ENCODE measurements at regions not wholly inside any gene's neighbourhood (a gene's known extent, or its start where the extent isn't known, plus 50 kb on each side); places are given as distances from the start of the nearest gene placed in this dataset.

- no peaks in the 10 kb centered on the region for H3K9me3 ChIP-seq (ENCODE audit: insufficient read depth, low read depth, low read length)
- no peak overlapping the region for H3K9ac ChIP-seq (ENCODE audit: low read depth, low read length, poor library complexity, severe bottlenecking)
- H3K4me1 ChIP-seq (ENCODE audit: insufficient read depth, low read length, poor library complexity, severe bottlenecking), result no peaks in the 10 kb centered on the region
- no peaks in the 10 kb centered on the region for H3K27me3 ChIP-seq (ENCODE audit: insufficient read depth, low read length, poor library complexity, severe bottlenecking)
- no peak overlapping the region for H3K4me2 ChIP-seq (ENCODE audit: low read depth, low read length, poor library complexity, severe bottlenecking)
- no peak for TF ChIP-seq EZH2phosphoT487 (IDR thresholded peaks at IDR 0.05; ENCODE audit: borderline replicate concordance)
- TF ChIP-seq, protein P1, sequence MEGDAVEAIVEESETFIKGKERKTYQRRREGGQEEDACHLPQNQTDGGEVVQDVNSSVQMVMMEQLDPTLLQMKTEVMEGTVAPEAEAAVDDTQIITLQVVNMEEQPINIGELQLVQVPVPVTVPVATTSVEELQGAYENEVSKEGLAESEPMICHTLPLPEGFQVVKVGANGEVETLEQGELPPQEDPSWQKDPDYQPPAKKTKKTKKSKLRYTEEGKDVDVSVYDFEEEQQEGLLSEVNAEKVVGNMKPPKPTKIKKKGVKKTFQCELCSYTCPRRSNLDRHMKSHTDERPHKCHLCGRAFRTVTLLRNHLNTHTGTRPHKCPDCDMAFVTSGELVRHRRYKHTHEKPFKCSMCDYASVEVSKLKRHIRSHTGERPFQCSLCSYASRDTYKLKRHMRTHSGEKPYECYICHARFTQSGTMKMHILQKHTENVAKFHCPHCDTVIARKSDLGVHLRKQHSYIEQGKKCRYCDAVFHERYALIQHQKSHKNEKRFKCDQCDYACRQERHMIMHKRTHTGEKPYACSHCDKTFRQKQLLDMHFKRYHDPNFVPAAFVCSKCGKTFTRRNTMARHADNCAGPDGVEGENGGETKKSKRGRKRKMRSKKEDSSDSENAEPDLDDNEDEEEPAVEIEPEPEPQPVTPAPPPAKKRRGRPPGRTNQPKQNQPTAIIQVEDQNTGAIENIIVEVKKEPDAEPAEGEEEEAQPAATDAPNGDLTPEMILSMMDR (conservative IDR thresholded peaks at IDR 0.05; ENCODE audit: low read length), result no peak
- H2AFZ ChIP-seq (ENCODE audit: low read length), result no peak overlapping the region
- no peaks in the 10 kb centered on the region for H3K79me2 ChIP-seq (ENCODE audit: insufficient read depth, low read length)
- no peaks in the 10 kb centered on the region for H3K36me3 ChIP-seq (ENCODE audit: insufficient read depth, low read length)
- no peaks in the 10 kb centered on the region for H4K20me1 ChIP-seq (ENCODE audit: insufficient read depth, low read length, poor library complexity, severe bottlenecking)
- H3K4me3 ChIP-seq (ENCODE audit: low read length, poor library complexity, severe bottlenecking), result no peak overlapping the region
- H3K9me2 ChIP-seq (replicated peaks; ENCODE audit: low read depth, low read length), result no peaks in the 10 kb centered on the region
- H3F3A ChIP-seq (ENCODE audit: low read depth), result no peaks in the 10 kb centered on the region
Measured at GRCh38 chr7:112619343-112619742, 138.6 kb downstream of the LSMEM1 start.

DNA sequence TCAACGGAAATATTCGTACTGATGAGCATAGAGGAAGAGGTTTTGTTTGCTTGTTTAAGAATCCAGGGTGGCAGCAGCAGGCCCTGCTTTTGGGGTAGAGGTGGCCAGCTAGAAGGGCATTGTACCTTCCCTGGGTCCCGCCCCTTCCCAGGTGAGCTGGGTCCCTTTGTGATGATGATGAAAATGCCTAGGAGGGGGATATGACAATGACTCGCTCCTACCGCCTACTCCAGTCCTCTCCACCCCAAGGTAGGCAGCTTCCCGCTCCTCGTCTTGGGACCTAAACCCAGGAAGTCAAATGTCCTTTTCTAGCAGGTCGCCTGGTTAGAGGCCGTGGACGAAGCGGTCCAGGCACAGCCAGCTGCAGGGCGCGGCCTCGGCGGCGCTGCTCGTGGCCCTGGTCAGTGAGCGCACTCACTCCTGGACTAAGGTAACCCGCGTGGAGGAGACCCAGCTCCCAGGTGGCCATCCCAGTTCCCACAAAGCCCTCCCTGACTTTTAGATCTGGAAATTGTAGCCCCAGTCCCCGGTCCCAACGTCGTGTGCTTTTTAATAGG is 141.4 kb downstream of the LSMEM1 start:
- no peaks in the 10 kb centered on the region for H3F3A ChIP-seq (ENCODE audit: low read depth)

DNA sequence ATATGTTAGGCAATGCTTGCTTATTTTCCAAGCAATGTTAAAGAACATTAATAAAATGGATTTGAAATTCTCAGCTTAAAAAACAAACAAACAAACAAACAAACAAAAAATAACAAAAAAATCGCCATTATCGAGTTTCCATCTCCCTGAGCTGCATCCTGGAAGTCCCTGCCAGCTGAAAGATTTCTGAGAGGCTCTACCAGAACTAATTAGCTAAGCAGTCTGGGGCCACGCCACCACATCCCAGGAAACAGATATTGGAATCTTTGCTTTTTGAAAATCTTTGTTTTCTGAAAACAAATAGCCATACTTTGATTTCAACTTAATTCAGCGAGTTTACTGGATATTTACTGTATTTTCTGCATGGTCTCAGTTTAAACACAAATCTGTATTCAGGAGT is 143.6 kb downstream of the LSMEM1 start:
- no peaks in the 10 kb centered on the region for H3K27me3 ChIP-seq (ENCODE audit: insufficient read depth, low read length, poor library complexity, severe bottlenecking)
- H3K9me2 ChIP-seq (replicated peaks; ENCODE audit: low read depth, low read length), result no peaks in the 10 kb centered on the region
- TF ChIP-seq, protein P1 (conservative IDR thresholded peaks at IDR 0.05; ENCODE audit: low read length), result no peak
- TF ChIP-seq EZH2phosphoT487 (IDR thresholded peaks at IDR 0.05; ENCODE audit: borderline replicate concordance), result no peak

More for the DNA sequence above, 141.4 kb downstream of the LSMEM1 start:
- no peak overlapping the region for H3K9ac ChIP-seq (ENCODE audit: low read depth, low read length, poor library complexity, severe bottlenecking)
- H3K4me3 ChIP-seq (ENCODE audit: low read length, poor library complexity, severe bottlenecking), result no peak overlapping the region
- no peak overlapping the region for H2AFZ ChIP-seq (ENCODE audit: low read length)
- H3K9me2 ChIP-seq (replicated peaks; ENCODE audit: low read depth, low read length), result no peaks in the 10 kb centered on the region
- H4K20me1 ChIP-seq (ENCODE audit: insufficient read depth, low read length, poor library complexity, severe bottlenecking), result no peaks in the 10 kb centered on the region
- H3K27me3 ChIP-seq (ENCODE audit: insufficient read depth, low read length, poor library complexity, severe bottlenecking), result no peaks in the 10 kb centered on the region
- H3K36me3 ChIP-seq (ENCODE audit: insufficient read depth, low read length), result no peaks in the 10 kb centered on the region
- no peaks in the 10 kb centered on the region for H3K9me3 ChIP-seq (ENCODE audit: insufficient read depth, low read depth, low read length)
- H3K4me1 ChIP-seq (ENCODE audit: insufficient read depth, low read length, poor library complexity, severe bottlenecking), result no peaks in the 10 kb centered on the region
- TF ChIP-seq, protein P1 (conservative IDR thresholded peaks at IDR 0.05; ENCODE audit: low read length), result no peak
- H3K4me2 ChIP-seq (ENCODE audit: low read depth, low read length, poor library complexity, severe bottlenecking), result no peak overlapping the region
- no peaks in the 10 kb centered on the region for H3K79me2 ChIP-seq (ENCODE audit: insufficient read depth, low read length)

More for the DNA sequence above, 143.6 kb downstream of the LSMEM1 start:
- Histone ChIP-seq H3K4me2 (ENCODE audit: low read depth, low read length, poor library complexity, severe bottlenecking) (no peak overlapping the region), H3K4me1 (ENCODE audit: insufficient read depth, low read length, poor library complexity, severe bottlenecking) (no peaks in the 10 kb centered on the region), H4K20me1 (ENCODE audit: insufficient read depth, low read length, poor library complexity, severe bottlenecking) (no peaks in the 10 kb centered on the region), H3K79me2 (ENCODE audit: insufficient read depth, low read length) (no peaks in the 10 kb centered on the region), H3K9ac (ENCODE audit: low read depth, low read length, poor library complexity, severe bottlenecking) (no peak overlapping the region), H3K4me3 (ENCODE audit: low read length, poor library complexity, severe bottlenecking) (no peak overlapping the region), H3K36me3 (ENCODE audit: insufficient read depth, low read length) (no peaks in the 10 kb centered on the region), H2AFZ (ENCODE audit: low read length) (no peak overlapping the region), H3F3A (ENCODE audit: low read depth) (no peaks in the 10 kb centered on the region), H3K9me3 (ENCODE audit: insufficient read depth, low read depth, low read length) (no peaks in the 10 kb centered on the region)
